HEK293 (cell line): ENCODE measurements at regions not wholly inside any gene's neighbourhood (a gene's known extent, or its start where the extent isn't known, plus 50 kb on each side); places are given as distances from the start of the nearest gene placed in this dataset.

ENCODE experiments used
- AEBP2 ChIP-seq: fragments of 450-650 bp; formaldehyde crosslinking; IDR thresholded peaks from 2 replicates; pipeline ENCODE4 v1.5.1; 2016; ENCODE audit warnings: missing biosample characterization, missing genetic modification characterization, borderline replicate concordance
- CTCF ChIP-seq: fragments of 450-650 bp; formaldehyde crosslinking; IDR thresholded peaks from 2 replicates; pipeline ENCODE4 v1.5.1; 2016; ENCODE audit warnings: missing biosample characterization, missing genetic modification characterization
- KLF17 ChIP-seq: fragments of 450-650 bp; formaldehyde crosslinking; IDR thresholded peaks from 2 replicates; pipeline ENCODE4 v1.5.1; 2016; ENCODE audit warnings: missing biosample characterization, missing genetic modification characterization
- KLF9 ChIP-seq: fragments of 450-650 bp; formaldehyde crosslinking; IDR thresholded peaks from 2 replicates; pipeline ENCODE4 v1.5.1; 2016; ENCODE audit warnings: missing biosample characterization, missing genetic modification characterization, low read depth
- SP2 ChIP-seq: fragments of 450-650 bp; formaldehyde crosslinking; IDR thresholded peaks from 2 replicates; pipeline ENCODE4 v1.5.1; 2016; ENCODE audit warnings: missing biosample characterization, missing genetic modification characterization
- YY1 ChIP-seq: fragments of 450-650 bp; formaldehyde crosslinking; IDR thresholded peaks from 2 replicates; pipeline ENCODE4 v1.5.1; 2018; ENCODE audit warnings: missing biosample characterization, missing genetic modification characterization
- ZIC2 ChIP-seq: fragments of 450-650 bp; formaldehyde crosslinking; IDR thresholded peaks from 2 replicates; pipeline ENCODE4 v1.5.1; 2016; ENCODE audit warnings: missing biosample characterization, missing genetic modification characterization
- ZNF350 ChIP-seq: fragments of 450-650 bp; formaldehyde crosslinking; IDR thresholded peaks from 2 replicates; pipeline ENCODE4 v1.5.0; 2017; ENCODE audit warnings: missing biosample characterization, mild to moderate bottlenecking, missing genetic modification characterization
- ZNF501 ChIP-seq: fragments of 450-650 bp; formaldehyde crosslinking; IDR thresholded peaks from 2 replicates; pipeline ENCODE4 v1.5.1; 2016; ENCODE audit warnings: missing biosample characterization, missing genetic modification characterization
- ZNF548 ChIP-seq: fragments of 450-650 bp; formaldehyde crosslinking; IDR thresholded peaks from 2 replicates; pipeline ENCODE4 v1.5.1; 2016; ENCODE audit warnings: missing biosample characterization, missing genetic modification characterization
- ZNF555 ChIP-seq: fragments of 450-650 bp; formaldehyde crosslinking; conservative IDR thresholded peaks from 2 replicates; pipeline ENCODE4 v1.5.1; 2017; ENCODE audit warnings: missing biosample characterization, mild to moderate bottlenecking, missing genetic modification characterization, inconsistent platforms
- ZNF792 ChIP-seq: fragments of 450-650 bp; formaldehyde crosslinking; IDR thresholded peaks from 2 replicates; pipeline ENCODE4 v1.5.1; 2016; ENCODE audit warnings: missing biosample characterization, missing genetic modification characterization

- TF ChIP-seq CTCF (tag by site-specific recombination) (no peak), KLF17 (tag by site-specific recombination) (no peak), KLF9 (no peak), ZIC2 (no peak), SP2 (no peak), ZNF350 (tag by site-specific recombination) (no peak), AEBP2 (tag by site-specific recombination) (no peak), ZNF555 (tag by site-specific recombination) (no peak), ZNF548 (tag by site-specific recombination) (no peak), ZNF792 (tag by site-specific recombination) (no peak), YY1 (tag by site-specific recombination) (no peak), ZNF501 (tag by site-specific recombination) (no peak)
These were observed 294.4 kb upstream of the N4BP1 start for GRCh38 chr16:48904333-48904732.
